HG03469 (cell line): ENCODE measurements at regions not wholly inside any gene's neighbourhood (a gene's known extent, or its start where the extent isn't known, plus 50 kb on each side); places are given as distances from the start of the nearest gene placed in this dataset.
A peak's percentile ranks its signal among the peaks of the same experiment; 100 is the strongest.
"Not testable (repeated sequence)": the region's sequence is repeated elsewhere in the genome, so short reads cannot be mapped to it uniquely, and the experiment has no call there.

Experiments used
- ATAC-seq: cut with Tn5 transposase; IDR thresholded peaks from one replicate; pipeline ENCODE4 v1.9.1; 2021; ENCODE audit warnings: mild to moderate bottlenecking, moderate library complexity, moderate number of reproducible peaks; ENCODE audit not compliant: unreplicated experiment

DNA sequence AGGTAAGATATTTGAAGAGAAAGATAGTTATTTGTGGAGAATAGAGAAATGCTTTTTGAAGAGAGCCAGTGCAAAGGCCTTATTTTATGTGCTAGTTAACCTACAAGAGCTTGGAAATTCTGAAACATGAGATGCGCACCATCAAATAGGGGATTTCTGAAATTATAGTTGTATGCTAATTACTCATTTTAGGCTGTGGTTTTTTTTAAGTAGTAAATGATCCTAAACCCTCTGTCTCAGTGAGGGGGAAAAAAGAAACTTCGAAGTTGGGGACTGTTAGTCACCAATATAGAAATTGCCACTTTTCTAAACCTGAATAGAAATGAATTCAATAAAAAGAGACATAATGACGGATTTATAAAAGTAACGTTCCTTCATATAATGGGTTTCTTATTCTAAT is 119.3 kb upstream of the MDFIC start:
- ATAC-seq = no peak

DNA sequence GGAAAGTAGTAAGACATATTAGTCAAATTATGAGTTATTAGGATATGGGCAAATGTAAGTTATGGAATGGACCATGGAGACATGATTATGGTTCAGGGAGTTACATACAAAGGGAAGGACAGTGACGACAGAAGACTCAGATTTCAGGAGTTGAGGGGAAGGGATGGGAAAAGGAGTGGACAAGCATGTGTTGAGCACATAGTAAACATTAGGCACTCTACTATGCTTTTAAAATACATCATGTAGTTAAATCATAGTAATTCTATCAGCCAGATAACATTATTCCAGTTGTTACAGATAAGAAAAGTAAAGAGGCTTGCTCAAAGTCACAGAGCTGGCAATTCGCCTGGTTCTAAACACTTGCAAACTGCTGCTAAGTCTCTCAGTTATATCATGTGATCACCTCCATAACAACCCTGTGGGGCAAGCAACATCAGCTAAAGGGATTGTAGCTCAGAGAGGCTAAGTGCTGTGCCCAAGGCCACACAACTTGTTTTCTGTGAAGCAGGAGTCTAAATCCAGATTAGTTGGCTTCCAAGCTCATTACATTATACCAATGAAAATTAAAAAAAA is 115.2 kb upstream of the MDFIC start:
- no peak for ATAC-seq

DNA sequence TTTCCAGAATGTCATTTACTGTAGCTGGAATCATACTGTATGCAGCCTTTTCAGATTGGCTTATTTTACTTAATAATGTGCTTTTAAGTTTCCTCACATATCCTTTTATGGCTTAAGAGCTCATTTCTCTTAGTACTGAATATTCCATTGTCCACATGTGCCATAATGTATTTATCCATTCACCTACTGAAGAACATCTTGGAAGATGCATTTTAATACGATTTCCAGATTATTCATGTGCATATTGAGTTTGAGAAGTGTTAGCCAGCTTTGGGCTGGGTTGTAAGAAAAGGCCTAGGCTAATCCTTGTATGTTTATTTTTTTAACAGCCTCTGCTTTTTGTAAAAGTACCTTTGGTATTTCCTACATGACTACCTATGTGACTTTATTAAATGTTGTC is 109.3 kb upstream of the MDFIC start:
- no peak for ATAC-seq

DNA sequence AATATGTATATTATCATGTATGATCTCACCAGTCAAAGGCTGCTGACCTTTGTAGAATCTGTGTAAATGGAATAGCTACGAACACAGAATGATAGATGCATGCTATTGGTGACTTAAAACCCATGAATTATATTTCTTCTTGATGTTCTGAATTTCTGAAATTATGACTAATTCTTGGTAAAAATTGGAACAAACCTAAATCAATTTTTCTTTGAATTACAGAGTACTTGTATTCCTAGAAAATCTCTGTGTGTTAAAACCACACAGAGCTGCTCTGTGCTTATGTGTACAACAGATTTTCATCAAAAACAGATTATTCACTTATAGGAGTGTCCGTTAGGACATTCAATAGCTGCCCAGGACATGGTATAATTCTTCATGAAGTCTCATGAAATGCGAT is 108.3 kb upstream of the MDFIC start:
- ATAC-seq = no peak

DNA sequence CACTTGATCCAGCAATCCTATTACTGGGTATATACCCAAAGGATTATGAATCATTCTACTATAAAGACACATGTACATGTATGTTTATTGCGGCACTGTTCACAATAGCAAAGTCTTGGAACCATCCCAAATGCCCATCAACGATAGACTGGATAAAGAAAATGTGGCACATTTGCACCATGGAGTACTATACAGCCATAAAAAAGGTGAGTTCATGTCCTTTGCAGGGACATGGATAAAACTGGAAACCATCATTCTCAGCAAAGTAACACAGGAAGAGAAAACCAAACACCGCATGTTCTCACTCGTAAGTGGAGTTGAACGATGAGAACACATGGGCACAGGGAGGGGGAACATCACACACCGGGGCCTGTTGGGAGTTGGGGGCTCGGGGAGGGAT is 104.9 kb upstream of the MDFIC start:
- not testable (repeated sequence) for ATAC-seq

DNA sequence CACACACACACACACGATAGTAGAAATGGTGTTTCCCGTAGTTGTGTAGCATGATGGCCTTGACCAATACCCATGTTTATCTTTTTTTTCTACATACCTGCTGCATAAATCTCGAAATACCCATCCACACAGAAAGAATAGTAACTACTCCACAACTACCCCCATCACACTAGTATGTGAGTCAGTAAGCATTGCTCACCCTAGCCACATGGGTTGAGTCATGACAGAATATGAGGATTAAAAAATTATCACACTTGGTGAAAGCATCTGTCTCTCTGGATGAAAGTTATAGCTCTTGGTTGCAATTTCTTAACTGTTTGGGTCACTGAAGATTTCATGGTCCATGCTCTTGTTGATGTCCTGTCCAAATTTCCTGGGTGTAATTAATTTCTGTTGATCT is 103.4 kb upstream of the MDFIC start:
- no peak for ATAC-seq

DNA sequence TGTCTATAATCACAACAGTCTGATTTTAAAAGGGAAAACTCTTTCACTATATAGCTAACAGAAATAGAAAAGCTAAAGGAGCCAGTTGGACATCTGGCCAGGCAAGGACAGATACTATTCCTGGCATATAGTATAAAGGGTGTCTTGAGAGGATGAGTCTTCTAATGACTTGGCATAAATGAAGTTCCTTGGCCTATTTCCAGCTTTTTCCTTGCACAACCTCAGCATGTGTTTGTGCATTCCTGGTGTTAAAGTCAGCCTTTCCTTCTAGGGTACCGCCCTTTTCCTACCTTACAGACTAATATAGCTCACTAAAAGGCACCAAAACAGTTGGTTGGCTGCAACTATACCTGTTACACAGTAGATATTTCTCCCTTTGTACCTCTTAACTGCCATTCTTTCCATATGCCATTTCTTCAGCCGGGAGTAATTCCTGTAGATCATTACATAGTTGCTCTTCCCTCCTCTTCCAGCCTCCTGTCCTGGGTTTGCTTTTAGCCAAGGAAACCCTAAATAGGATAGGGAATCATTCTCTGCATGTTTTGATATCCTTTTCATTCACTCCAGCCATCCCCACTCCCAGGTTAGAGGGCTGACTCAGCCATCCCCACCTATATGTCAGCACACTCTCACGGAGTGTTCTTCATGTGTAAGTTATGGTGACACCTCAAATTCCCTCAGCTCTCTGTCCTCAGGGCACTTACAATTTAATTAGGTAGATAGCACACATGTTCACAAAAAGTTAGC is 102.1 kb upstream of the MDFIC start:
- ATAC-seq = no peak

DNA sequence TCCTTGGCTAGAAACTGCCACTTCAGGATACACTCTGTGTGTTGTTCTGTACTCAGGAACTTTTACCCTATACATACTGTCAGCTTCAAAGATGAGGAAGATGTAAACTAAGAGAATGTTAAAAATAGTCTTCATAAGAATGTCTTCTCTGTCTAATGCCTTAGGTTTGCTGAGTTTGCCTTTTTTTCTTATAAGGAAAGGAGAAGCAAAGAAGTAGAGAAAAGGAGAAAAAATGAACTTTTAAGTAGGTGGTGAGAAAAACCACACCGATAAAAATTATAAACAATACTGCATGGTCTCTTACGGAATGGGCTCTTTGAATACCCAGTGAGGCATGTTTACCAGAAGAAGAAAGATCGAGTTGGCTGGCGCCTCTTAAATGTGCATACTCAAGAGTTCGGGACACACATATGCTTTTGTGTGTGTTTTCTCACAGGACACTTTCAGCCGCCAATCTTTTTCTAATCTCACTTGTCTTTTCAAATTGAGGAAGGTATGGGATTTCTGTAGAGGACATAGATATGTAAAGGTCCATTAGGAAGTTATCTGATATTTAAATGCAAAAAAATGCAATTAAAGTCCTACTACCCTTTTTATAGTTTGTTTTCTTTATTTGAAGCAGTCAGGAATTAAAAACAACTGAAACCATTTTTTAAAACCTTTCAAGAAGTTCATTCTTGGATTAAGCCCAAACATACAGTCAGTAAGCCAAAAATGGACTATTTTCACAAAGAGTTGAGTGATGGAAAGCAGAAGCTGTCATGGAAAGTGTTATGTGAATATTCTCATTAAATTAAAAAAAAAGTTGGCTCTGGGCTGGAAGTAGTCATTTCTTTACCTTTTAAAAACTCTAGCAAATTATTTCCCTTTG is 100.6 kb upstream of the MDFIC start:
- ATAC-seq = no peak

DNA sequence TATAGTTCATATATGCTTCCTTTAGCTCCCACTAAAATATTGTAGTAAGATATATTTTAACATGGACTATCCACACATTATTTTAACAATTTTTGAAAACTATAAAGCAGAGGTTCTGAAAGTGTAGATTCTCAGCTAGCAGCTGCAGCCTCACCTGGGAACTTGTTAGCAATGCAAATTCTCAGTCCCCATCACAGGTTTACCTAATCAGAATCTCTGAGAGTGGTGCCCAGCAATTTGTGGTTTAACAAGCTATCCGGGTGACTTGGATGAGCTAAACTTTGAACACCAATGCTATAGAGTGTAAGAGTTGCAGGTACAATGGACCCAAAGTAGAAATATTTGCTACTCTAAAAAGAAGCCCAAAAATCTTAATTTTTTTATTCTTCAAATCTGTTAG is 99.8 kb upstream of the MDFIC start:
- no peak for ATAC-seq

DNA sequence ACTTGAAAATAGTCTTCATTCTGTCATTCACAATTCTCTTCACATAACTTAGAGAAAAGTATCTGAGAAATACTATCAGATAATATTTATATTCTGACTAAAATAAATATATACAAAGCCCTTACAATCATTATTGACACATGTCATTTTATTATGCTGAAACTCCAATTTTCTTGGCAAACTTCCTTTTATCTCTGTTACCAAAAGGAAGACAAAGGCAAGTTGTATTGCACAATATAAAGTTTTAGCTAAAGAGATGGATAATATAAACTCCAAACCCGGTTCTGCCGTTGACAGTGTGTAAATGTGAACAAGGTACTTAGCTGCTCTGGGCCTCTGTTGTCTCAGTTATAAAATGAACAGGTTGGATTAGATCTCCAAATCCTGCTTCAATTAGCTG is 99.0 kb upstream of the MDFIC start:
- no peak for ATAC-seq

DNA sequence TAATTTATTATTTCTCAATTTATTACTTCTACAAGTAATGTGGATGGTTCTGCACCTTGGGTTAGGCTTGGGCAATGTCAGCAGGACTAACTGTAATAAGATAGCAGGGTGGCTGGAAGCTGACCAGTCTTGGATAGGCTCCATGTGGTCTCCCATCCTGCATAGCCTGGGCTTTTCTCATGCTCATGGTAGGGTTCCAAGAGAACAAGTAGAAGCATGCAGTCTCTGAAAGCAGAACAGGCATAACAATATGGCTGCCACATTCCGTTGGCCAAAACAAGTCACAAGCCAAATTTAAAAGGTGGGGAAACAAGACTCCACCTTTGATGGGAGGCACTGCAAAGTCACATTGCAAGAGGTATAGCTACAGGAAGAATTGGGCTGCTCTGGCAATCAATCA is 98.6 kb upstream of the MDFIC start:
- no peak for ATAC-seq

DNA sequence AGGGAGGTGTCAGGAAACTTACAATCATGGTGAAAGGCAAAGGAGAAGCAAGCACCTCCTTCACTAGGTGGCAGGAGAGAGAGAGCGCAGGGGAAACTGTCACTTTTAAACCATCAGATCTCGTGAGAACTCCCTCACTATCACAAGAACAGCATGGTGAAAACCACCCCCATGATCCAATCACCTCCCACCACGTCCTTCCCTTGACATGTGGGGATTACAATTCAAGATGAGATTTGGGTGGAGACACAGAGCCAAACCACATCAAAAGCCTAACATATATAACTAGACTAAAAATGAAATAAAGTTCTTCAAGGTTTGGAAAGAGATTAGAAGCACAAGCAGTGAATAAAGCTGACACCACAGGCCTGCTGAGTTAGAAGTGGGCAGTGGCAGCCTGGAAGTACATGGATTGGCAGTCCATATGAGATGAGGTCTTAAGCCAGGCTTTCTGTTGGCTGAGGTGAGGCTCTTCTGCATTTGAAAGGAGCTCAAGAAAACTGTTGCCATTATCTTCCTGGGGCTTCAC is 96.4 kb upstream of the MDFIC start:
- no peak for ATAC-seq

DNA sequence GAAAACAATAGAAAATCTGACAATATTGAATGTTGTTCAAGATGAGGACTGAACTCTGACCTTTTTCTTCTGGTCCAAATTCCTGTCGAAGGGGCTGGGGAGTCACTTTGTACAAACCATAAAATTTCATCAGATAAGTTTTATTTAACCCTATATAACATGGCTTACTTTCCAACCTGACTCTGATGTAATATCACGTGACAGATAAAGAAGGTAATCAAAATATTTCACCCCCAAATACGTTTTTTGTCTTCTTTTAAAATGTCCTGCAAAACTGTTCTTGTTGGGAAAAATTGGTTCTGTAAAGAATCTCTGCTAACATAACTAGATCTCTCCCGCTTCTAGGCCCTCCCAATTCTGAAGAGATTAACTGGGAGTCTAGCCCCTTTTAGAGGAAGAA is 90.9 kb upstream of the MDFIC start:
- no peak for ATAC-seq

DNA sequence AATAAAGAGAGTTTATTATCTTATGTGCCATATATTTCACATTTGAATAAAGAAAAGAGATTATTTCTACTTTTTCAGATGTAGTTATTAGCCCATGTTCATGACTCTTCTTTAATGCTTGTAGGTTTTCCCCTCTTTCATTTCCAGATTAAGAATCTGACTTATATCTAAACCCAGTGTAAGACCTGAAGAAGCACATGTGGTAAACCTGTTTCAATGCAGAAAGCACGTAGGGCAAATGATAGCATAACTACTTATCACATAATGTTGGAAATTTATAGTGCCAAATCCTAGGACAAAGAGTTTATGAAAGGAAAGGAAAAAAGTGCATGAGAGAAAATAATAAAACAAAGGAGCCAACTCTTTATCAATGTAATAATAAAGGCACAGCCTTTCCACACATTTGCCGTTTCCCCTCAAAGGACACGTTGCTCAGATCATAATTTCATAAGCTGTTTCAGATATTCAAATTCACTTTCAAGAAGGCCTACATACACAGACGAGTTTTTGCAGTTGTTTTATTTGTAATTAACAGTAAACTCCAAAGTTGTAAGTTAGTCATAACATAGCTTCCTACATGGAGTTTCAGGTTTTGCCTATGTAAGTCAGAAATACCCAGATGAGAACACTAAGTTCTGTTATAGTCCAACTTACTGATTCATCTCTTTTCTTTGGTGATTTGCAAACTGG is 88.8 kb upstream of the MDFIC start:
- ATAC-seq = peak; percentile 93

DNA sequence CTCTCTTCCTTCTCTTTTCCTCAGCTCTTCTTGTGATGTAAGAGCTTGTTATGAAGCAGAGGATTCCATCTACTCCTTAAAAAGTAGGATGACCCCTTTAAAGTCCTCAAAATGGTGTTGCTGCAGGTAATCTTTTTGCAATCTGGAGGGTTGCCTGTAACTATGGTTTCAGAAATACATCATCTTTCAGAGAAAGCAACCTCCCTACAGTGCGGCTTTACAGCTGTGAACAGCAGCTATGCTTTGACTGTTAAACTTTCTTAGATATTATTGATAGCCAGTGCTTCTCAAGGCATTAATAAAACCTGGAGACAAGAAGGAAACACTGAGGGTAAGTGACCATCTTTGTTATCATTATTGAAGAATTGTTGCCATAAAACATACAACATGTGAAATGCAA is 86.6 kb upstream of the MDFIC start:
- ATAC-seq = no peak

DNA sequence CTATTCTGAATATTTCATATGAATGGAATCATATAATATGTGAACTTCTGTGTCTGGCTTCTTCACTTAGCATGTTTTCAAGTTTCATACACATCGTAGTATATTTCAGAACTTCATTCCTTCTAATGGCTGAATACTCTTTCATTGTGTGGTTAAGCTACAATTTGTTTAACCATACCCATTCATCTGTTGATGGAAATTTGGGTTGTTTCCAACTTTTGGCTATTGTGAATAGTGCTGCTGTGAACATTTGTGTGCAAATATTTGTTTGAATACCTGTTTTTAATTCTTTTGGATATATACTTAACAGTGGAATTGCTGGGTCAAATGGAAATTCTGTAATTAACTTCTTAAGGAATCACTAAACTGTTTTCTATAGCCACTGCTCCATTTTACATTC is 86.0 kb upstream of the MDFIC start:
- ATAC-seq = no peak

DNA sequence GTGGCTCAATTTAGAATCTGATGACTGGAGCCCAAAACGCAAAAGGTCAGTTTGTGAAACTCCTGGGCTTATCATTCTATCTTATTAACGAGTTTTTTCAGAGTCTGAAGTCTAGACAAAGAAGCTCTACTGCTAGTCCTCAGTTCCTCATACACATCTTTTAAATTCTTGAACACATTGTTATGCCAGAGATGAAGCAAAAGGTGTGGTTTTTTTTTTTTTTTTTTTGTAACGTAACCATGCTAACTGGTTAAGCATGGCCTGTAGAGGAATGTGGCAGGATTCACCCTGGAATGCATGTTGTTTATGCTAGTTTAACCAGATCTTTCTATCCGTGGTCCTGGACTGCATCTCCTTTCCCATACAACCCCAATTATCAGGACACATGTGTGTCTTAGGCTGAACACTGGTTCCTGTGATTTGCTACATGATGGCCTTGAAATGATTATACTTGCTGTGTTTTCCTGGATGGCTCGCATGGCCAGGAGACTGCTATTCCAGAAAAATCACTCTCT is 79.3 kb upstream of the MDFIC start:
- no peak for ATAC-seq

DNA sequence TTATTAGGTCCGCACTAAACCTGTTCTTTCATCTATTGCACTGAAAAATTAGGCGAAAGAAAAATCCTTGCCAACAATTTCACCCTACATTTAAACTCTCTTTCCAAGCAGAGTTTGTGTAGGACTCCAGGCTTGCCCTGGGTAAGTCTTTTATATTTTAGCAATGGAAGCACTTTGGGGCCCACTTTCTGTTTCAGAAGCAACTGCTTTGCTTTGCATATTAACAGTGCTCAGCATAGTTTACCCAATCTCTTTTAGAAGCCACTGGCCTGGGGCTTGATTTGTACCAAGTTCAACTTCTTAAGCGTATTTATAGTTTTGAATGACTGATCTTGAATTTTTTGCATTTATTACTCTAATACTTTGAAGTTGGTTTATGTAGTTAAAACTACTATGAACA is 78.8 kb upstream of the MDFIC start:
- no peak for ATAC-seq

DNA sequence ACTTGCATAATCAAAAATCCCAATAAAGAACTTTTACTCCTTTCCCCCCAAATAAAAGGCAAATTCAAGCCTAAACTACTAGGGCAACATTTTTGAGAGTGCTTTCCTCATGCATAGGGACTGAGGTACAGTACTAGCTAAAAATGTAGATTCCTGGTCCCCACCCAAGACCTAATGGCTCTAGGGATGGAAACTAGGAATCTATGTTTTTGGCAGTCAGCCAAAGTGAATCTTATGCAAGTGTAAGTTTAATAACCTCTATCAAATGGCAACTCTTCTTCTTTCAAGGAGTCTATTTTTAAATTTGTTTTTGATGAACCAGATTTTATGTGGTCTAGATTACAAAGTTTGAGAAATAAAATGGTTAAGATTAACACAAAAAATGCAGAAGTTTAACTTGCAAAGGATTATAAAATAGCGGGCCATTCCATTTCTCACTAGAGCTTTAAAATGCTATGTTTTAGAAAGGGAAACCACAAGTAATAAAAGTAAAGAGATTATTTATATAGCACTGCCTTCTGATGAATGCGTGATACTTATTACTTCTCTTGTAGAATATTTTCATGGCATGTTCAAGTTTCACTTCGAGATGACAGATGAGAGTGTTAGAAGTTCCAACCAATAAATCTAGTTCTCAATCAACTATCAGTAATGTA is 70.4 kb upstream of the MDFIC start:
- no peak for ATAC-seq

DNA sequence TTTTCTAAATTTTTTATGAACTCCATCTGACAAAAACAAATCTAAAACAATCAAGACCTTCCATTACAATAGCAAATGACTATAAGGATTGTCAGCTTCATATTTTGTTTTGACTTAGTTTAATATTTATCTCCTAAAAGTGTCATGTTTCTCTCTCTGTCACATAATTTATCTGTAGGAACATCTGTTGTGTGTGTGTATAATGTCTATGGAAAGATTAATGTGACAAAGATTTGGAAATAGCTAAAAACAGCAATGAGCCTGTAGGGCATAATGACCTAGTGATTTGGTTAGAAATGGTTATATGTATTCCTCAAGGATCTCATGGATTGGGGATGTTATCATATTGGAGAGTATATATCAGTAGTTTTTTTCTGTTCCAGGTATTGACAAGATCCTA is 69.6 kb upstream of the MDFIC start:
- ATAC-seq = no peak
